NCI-H1930 (cell line): ENCODE measurements at regions not wholly inside any gene's neighbourhood (a gene's known extent, or its start where the extent isn't known, plus 50 kb on each side); places are given as distances from the start of the nearest gene placed in this dataset.

Source experiments
- DNase-seq, 2 experiments: peaks; one replicate each; lab custom pipeline; 2025; lab: John Stamatoyannopoulos, UW

DNA sequence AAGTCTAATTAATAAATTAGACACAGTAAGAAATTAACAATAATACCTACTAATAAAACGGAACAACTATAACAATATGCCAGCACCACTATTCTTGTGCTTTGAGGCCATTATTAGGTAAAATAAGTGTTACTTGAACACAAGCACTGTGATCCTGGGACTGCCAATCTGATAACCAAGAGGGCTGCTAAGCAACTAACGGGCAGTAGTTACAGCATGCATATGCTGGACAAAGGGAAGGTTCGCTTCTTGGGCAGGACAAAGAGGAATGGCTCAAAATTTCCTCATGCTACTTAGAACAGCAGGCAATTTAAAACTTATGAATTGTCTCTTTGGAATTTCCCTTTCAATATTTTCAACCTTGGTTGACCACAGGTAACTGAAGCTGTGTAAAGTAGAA lies 718.6 kb downstream of the SORCS3 start:
- DNase-seq: no peak

GRCh38 chr10:105358911-105359310 lies 717.8 kb downstream of the SORCS3 start:
- DNase-seq: no peak

GRCh38 chr10:105356626-105357025 lies 715.5 kb downstream of the SORCS3 start:
- DNase-seq: no peak

GRCh38 chr10:105354010-105354409 lies 712.9 kb downstream of the SORCS3 start:
- DNase-seq: no peak

DNA sequence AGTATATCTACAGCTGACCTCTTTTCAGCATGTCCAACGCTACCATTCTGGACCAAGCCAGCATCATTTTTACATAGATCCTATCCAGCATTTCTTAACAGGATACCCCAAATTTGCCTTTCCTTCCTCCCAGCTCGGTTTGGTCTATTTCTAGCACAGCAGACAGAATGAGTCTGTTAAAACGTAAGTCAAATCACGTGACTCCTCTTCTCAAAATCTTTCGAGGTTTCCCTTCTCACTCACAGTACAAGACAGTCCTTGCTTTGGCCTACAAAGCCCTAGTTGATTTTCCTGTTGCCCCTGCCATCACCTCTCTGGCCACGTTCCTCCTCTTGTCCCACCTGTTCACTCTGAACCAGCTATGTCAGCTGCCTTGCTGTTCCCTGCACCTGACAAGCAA lies 711.7 kb downstream of the SORCS3 start:
- no peak for DNase-seq

- no peak for DNase-seq
Observed at GRCh38 chr10:105352281-105352680, 711.2 kb downstream of the SORCS3 start.

DNA sequence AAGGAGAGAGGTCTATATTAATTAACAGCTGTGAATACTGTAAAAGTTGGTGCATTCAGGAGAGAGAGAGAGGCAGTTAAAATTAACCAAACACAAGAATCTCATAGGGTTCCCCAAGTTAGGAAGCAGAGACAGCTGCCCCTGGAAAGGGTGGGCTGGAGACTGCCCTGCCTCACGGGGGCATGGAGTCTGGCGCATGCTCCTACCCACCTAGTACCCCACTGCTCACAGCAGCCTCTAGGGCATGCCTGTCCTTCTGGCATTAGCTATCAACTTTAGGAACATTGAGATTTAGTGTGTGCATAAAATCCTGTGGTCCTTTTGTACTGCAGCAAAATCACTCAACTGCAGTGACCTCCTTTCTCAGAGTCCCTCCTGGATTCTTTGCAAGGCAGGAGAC lies 710.1 kb downstream of the SORCS3 start:
- DNase-seq: no peak

DNA sequence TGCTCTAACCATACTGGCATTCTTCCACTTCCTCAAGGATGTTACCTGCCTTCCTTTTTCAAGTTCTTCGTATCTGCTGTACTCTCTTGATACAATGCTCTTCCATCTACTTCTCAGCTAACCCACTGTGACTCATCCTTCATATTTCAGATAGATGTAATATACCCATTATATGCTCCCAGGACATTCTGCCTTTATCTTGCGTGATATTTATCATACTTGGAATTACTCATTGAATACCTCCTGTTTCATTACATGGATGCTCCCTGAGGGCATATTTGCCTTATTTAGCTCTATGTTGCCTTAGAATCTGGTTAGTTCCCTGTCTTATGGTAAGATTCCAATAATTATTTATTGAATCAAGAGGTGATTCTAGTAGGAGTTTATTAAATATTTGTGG lies 706.4 kb downstream of the SORCS3 start:
- no peak for DNase-seq

GRCh38 chr10:105342606-105343005 lies 701.5 kb downstream of the SORCS3 start:
- DNase-seq: no peak

DNA sequence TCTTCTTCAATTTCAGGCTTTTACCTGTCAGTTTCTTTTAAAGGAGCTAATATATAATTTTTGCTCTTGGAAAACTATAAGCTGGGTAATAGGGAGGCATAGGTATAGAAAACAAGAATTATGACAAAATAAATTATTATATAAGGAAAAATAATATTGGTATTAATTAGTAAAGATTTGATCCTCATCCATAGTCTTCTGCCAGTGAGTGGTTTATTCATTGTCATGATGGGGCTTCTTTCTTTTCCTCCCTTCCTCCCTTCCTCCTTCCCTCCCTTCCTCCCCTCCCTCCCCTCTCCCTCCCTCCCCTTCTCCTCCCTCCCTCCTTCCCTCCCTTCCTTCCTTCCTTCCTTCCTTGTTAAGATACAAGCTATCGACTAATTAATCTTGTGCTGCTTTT lies 698.6 kb downstream of the SORCS3 start:
- no peak for DNase-seq

- peak; percentile 13 to 63 for DNase-seq
Observed at GRCh38 chr10:105328503-105329133, 687.5 kb downstream of the SORCS3 start.
